ENCODE measurements at regions not wholly inside any gene's neighbourhood (a gene's known extent, or its start where the extent isn't known, plus 50 kb on each side); places are given as distances from the start of the nearest gene placed in this dataset.
"Not testable (repeated sequence)": the region's sequence is repeated elsewhere in the genome, so short reads cannot be mapped to it uniquely, and the experiment has no call there.

GRCh38 chrX:13216139-13216538 is 103.7 kb downstream of the ATXN3L start:
- DNase-seq, result no peak
- Histone ChIP-seq H3K9me3 (no peaks in the 10 kb centered on the region), H3K4me1 (no peaks in the 10 kb centered on the region), H3K4me3 (ENCODE audit: low read depth, low read length) (no peak overlapping the region), H3K36me3 (no peaks in the 10 kb centered on the region), H3K27me3 (no peaks in the 10 kb centered on the region)
- no peak for TF ChIP-seq CTCF (IDR thresholded peaks at IDR 0.05; ENCODE audit: low read depth, low read length)

DNA sequence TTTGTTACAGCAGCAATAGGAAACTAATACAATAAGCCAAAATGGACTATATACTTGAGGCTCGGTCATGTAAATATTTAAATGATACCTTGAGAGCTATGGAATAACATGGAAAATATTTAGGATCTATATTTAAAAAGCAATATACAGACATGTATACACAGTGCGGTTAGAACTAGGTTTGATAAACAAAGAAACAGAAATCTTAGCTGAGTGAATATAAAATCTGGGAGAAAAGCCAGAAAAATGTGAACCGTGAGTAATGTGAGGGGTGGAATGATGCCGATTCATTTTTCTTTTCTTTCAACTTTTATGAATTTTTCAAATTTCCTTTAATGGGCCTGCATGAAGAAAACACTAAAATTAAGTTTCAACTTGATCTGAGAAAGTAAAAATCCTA is 104.1 kb downstream of the ATXN3L start:
- no peaks in the 10 kb centered on the region for H3K27me3 ChIP-seq
- no peak for DNase-seq
- no peaks in the 10 kb centered on the region for H3K9me3 ChIP-seq
- no peaks in the 10 kb centered on the region for H3K36me3 ChIP-seq
- H3K4me3 ChIP-seq (ENCODE audit: low read depth, low read length), result no peak overlapping the region
- no peak for TF ChIP-seq CTCF (IDR thresholded peaks at IDR 0.05; ENCODE audit: low read depth, low read length)
- H3K4me1 ChIP-seq, result no peaks in the 10 kb centered on the region

GRCh38 chrX:13212191-13212651 is 107.6 kb downstream of the ATXN3L start:
- Histone ChIP-seq H3K4me1 (no peaks in the 10 kb centered on the region), H3K4me3 (ENCODE audit: low read depth, low read length) (no peak overlapping the region), H3K27me3 (no peaks in the 10 kb centered on the region), H3K9me3 (no peaks in the 10 kb centered on the region), H3K36me3 (no peaks in the 10 kb centered on the region)
- DNase-seq, result no peak
- TF ChIP-seq CTCF (IDR thresholded peaks at IDR 0.05; ENCODE audit: low read depth, low read length), result no peak

- H3K27me3 ChIP-seq; H3K4me3 ChIP-seq (ENCODE audit: low read depth, low read length); H3K36me3 ChIP-seq; H3K4me1 ChIP-seq; DNase-seq; H3K9me3 ChIP-seq: not testable (repeated sequence)
Observed at GRCh38 chrX:13210142-13210541, 109.7 kb downstream of the ATXN3L start.

DNA sequence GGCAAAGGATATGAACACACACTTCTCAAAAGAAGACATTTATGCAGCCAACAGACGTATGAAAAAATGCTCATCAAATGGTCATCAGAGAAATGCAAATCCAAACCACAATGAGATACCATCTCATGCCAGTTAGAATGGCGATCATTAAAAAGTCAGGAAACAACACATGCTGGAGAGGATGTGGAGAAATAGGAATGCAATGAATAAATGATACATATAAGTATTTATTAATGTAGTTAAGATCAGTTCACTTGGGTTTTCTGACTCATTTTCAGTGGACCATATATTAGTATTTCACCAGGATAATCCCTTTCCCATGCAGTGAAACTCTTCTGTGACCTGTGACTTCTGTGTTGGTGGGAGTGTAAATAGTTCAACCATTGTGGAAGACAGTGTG is 110.1 kb downstream of the ATXN3L start:
- not testable (repeated sequence) for H3K27me3 ChIP-seq; H3K4me1 ChIP-seq; DNase-seq; H3K9me3 ChIP-seq; H3K4me3 ChIP-seq (ENCODE audit: low read depth, low read length); H3K36me3 ChIP-seq

DNA sequence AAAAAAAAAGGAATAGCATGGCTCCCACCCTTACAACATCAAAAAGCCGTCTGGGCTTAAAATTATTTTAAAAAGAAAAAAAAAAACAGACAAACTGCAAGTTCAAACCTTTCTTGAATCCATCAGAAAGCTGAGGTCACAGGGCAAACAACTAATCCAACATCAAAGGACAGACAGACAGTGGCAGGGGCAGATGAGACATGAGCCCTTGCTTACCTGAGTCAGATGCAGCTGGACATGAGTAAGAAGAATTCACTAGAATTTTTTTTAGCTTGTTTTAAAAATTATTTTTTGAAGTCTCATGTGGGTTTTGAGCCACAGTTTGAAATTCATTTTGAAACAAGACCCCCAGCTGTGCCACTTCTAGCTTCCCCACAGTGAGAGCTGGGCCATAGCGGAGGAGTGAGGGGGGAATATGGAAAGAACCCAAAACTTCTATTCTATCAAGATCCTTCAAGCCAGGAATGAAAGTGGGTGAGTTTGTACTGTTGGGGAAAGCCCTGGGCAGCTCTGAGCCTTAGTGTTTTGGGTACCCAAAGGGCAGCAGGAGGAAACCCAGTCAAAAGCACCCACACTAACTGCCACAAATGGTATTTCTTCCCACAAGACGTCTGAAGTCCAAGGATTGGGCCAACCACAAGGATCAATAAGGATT is 111.4 kb downstream of the ATXN3L start:
- no peak overlapping the region for H3K4me3 ChIP-seq (ENCODE audit: low read depth, low read length)
- no peak for TF ChIP-seq CTCF (IDR thresholded peaks at IDR 0.05; ENCODE audit: low read depth, low read length)
- DNase-seq, result no peak
- H3K9me3 ChIP-seq, result no peaks in the 10 kb centered on the region
- no peaks in the 10 kb centered on the region for H3K36me3 ChIP-seq
- no peaks in the 10 kb centered on the region for H3K27me3 ChIP-seq
- no peaks in the 10 kb centered on the region for H3K4me1 ChIP-seq

GRCh38 chrX:13203271-13203670 is 116.6 kb downstream of the ATXN3L start:
- no peak for TF ChIP-seq CTCF (IDR thresholded peaks at IDR 0.05; ENCODE audit: low read depth, low read length)
- H3K4me1 ChIP-seq, result no peaks in the 10 kb centered on the region
- no peaks in the 10 kb centered on the region for H3K9me3 ChIP-seq
- no peaks in the 10 kb centered on the region for H3K36me3 ChIP-seq
- H3K4me3 ChIP-seq (ENCODE audit: low read depth, low read length), result no peak overlapping the region
- H3K27me3 ChIP-seq, result no peaks in the 10 kb centered on the region
- DNase-seq, result no peak
